IPS-NIHi11 (cell line): ENCODE measurements at regions not wholly inside any gene's neighbourhood (a gene's known extent, or its start where the extent isn't known, plus 50 kb on each side); places are given as distances from the start of the nearest gene placed in this dataset.

ENCODE experiments used
- DNase-seq: peaks from one replicate; pipeline ENCODE4 v3.0.0; 2012; ENCODE audit warnings: mixed read lengths, low spot score

GRCh38 chr6:169047345-169047744, 206.3 kb downstream of the THBS2 start:
- no peak for DNase-seq

GRCh38 chr6:169046483-169047192, 207.0 kb downstream of the THBS2 start:
- no peak for DNase-seq

- DNase-seq, result no peak
Measured at GRCh38 chr6:169046021-169046420, 207.6 kb downstream of the THBS2 start.

- DNase-seq, result no peak
Measured at GRCh38 chr6:169045486-169045885, 208.2 kb downstream of the THBS2 start.

GRCh38 chr6:169044381-169045230, 209.0 kb downstream of the THBS2 start:
- no peak for DNase-seq

- no peak for DNase-seq
Measured at GRCh38 chr6:169042061-169042460, 211.6 kb downstream of the THBS2 start.

GRCh38 chr6:169041078-169041477, 212.6 kb downstream of the THBS2 start:
- DNase-seq, result no peak

GRCh38 chr6:169038691-169039090, 215.0 kb downstream of the THBS2 start:
- DNase-seq, result no peak

- no peak for DNase-seq
Measured at GRCh38 chr6:169035385-169036240, 218.0 kb downstream of the THBS2 start.

GRCh38 chr6:169034516-169035167, 219.0 kb downstream of the THBS2 start:
- DNase-seq, result no peak

GRCh38 chr6:169029861-169030260, 223.8 kb downstream of the THBS2 start:
- DNase-seq, result no peak

GRCh38 chr6:169028343-169028742, 225.3 kb downstream of the THBS2 start:
- DNase-seq, result no peak

GRCh38 chr6:169026175-169026574, 227.5 kb downstream of the THBS2 start:
- no peak for DNase-seq

- DNase-seq, result no peak
Measured at GRCh38 chr6:169024047-169024660, 229.5 kb downstream of the THBS2 start.

- no peak for DNase-seq
Measured at GRCh38 chr6:169023161-169023874, 230.3 kb downstream of the THBS2 start.

GRCh38 chr6:169022079-169022478, 231.6 kb downstream of the THBS2 start:
- peak; percentile 26 for DNase-seq

- no peak for DNase-seq
Measured at GRCh38 chr6:169020821-169021220, 232.8 kb downstream of the THBS2 start.

- peak; percentile 55 for DNase-seq
Measured at GRCh38 chr6:169019727-169020491, 233.7 kb downstream of the THBS2 start.

- no peak for DNase-seq
Measured at GRCh38 chr6:169019111-169019510, 234.5 kb downstream of the THBS2 start.

- no peak for DNase-seq
Measured at GRCh38 chr6:169016758-169017157, 236.9 kb downstream of the THBS2 start.
